ENCODE measurements at regions not wholly inside any gene's neighbourhood (a gene's known extent, or its start where the extent isn't known, plus 50 kb on each side); places are given as distances from the start of the nearest gene placed in this dataset.
"Not testable (repeated sequence)": the region's sequence is repeated elsewhere in the genome, so short reads cannot be mapped to it uniquely, and the experiment has no call there.

DNA sequence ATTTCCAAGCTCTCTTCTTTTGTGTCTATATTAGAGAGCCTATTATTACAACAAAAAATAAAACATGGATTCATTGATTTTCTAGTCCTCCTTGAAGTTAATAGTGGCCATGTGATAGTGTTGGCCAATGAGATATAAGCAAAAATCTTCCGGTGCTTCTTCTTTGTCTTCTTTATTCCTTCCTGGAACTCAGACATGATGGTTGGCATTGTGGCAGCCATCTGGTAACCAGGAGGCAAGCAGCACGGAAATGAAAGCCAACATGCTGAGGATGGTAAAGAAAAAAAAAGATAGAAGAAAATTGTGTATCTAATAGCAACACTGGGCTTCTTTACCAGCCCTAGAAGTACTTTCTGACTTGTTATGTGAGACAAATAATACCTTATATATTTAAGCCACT, 50.8 kb upstream of the SEL1L start:
- no peak for FAIRE-seq

DNA sequence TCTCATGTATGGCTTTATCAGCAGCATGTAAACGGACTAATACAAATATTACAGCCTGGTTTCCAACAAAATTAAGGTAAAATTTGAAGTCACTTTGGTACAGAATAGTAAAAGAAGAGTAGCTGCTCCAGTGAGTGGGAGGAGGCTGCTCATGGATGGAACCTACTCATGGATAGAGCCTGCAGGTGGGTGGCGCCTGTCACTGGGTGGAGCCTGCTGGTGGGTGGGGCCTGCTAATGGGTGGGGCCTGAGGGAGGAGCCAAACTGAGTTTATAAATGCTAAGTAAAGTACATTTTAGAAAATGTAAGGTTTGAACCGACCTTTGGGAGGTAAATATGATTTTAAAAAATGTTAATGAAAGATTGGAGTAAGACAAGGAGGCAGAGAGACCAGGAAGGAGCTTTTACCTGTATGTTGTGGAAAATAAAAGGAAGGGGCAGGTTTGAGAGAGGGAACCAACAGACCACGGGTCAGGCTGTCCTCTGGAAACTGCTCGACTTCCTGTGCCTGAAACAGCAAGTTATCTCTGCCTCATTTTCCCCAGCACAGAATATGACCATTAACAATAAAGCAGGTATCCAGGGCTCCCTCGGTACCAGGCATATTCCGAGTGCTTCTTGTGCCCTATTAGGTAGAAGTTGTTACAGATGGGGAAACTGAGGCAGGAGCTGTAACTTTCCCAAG, 55.9 kb upstream of the SEL1L start:
- FAIRE-seq, result no peak

DNA sequence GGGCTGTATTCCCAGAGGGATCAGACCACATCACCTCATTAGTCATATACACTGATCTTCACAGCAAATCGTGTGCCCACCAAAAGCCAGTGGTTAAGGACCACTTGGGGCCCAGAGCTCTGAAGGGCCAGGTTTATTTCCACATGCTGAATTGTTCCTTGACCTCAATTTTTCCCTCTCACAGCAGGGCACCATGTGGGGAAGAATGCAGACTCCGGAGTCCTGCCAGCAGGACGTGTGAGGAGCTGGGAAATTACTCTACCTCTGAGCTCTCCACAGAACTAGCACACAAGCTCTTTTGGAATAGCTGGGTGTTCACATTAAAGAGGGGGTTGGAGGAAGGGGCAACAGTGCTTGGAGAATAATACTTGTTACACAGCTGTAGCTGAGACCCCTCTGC, 57.6 kb upstream of the SEL1L start:
- no peak for FAIRE-seq

DNA sequence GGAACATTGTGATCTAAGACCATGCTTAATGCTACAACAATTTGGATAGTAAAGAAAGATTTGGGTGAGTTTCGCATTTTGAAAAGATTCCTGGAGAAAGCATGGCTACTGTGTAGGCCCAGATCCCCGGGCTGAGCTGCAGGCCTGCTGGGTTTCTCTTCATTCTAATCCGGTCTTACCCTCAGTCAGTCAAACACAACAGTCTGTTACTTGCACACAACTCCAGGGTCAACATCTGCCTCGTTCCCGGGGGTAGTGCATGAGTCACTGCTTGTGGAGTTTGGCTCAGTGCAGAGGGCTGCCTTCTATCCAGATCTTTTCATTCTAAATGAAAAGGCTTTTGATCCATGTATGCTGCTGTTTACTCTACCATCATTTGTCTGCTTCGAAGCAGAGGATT, 60.4 kb upstream of the SEL1L start:
- FAIRE-seq, result no peak

DNA sequence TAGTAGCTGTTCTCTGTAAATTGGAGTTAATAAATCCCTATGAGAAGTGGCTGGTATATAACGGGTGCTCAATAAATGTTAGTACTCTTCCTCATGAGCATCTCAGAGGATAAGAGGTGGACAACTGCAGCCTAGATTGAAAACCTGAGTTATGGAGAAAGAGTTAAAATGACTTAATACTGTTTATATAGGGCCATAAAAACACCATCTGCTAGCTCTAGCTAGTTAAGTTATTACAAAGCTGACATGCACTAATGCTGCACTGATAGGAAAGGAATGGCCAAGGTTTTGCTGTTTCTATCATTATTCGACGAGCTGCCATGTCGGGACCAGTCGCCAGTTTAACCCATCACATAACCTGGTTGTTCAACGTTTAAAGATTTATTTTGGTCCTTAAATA, 72.0 kb upstream of the SEL1L start:
- FAIRE-seq, result no peak

DNA sequence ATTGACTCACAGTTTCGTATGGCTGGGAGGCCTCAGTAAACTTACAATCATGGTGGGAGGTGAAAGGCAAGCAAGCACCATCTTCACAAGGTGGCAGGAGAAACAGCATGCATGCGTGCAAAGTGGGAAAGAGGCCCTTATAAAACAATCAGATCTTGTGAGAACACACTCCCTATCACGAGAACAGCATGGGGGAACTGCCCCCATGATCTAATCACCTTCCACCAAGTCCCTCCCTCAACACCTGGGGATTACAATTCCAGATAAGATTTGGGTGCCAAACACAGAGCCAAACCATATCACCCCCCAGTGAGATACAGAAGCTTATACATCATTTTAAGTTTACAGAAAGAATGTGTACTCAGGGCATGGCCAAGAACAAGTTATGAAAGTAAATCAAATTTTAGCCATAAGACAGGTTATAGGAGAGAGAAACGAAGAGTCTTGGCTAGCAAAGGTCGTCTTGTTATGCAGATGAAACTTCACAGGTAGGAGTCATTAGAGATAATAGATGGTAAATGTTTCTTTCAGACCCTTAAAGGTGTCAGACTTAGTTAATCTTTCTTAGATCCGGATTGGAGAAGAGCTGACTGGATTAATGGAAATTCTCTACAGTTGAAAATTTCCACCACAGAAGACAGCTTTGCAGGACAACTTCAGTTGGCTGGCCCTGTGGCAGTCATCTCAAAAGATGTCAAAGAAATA, 79.8 kb upstream of the SEL1L start:
- FAIRE-seq, result no peak

DNA sequence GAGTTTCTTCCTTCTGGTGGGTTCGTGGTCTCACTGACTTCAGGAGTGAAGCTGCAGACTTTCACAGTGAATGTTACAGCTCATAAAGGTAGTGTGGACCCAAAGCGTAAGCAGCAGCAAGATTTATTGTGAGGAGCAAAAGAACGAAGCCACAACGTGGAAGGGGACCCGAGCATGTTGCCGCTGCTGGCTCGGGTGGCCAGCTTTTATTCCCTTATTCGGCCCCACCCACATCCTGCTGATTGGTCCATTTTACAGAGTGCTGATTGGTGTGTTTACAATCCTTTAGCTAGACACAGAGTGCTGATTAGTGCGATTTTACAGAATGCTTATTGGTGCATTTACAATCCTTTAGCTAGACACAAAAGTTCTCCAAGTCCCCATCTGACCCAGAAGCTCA, 80.6 kb upstream of the SEL1L start:
- not testable (repeated sequence) for FAIRE-seq

DNA sequence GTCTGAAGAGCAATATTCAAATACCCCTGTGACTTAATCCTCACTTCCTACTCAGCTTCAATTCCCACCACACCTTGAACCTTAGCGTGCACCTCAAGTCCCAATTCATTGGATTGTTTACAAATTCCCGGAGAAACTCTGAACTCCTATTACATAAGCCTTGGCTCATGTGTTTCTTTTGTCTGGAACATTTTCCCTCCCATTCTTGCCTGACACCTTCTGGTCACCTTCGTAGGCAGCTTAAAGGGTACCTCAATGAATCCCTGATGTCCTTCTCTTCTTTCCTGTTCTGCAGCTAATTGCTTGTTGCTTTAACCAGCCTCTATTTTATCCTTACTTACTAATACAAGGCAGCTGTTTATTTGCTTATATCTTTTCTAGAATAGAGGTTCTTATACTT, 85.0 kb upstream of the SEL1L start:
- FAIRE-seq, result no peak

DNA sequence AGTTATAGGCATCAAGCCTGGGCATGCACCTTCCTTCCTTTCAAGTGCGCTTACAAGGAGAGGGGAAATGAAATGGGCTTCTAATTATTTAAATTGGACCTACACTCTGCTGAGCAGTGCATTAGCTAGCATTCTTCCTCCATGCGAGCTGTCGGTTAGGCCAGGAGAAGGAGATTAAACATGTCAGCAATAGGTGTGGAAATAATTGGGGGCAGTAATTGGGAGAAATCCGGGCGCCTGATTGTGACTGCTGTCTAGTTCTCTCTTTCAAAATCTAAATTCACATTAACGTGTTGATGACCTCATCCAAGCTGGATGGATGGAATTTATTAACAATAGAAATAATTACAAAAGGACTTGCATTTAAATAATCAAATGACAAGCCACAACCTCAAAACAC, 86.2 kb upstream of the SEL1L start:
- FAIRE-seq, result no peak

DNA sequence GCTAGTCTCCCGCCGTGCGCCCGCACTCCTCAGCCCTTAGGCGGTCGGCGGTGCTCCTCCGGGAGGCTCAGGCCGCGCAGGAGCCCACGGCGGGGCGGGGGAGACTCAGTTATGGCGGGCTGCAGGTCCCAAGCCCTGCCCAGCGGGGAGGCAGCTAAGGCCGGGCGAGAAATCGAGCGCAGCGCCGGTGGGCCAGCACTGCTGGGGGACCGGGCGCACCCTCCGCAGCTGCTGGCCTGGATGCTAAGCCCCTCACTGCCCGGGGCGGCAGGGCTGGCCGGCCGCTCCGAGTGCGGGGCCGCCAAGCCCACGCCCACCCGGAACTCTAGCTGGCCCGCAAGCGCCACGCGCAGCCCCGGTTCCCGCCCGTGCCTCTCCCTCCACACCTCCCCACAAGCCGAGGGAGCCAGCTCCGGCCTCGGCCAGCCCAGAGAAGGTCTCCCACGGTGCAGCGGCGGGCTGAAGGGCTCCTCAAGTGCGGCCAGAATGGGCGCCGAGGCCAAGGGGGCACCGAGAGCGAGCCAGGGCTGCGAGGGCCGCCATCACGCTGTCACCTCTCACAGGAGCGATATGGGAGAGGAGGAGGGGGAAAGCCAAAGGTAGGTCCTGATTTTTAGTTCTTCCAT, 90.2 kb upstream of the SEL1L start:
- FAIRE-seq, result not testable (repeated sequence)

DNA sequence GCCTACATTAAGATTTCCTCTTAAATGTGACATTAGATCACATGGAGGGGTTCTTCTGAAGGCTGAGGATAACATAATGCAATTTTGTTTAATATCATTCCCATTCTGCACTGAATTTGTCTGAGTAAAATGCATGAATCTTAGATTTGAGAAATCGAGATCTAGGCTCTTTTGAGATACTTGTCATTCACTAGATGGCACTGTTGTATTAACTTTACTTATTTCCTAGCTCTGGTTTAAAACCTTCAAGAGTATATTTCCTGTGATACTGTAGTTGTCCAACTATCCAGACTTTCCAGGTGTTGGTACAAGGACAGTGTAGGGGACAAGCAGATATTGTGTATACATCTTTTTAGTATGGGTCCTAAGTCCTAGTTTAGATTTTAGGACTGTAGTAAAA, 91.7 kb upstream of the SEL1L start:
- FAIRE-seq, result peak; percentile 85

DNA sequence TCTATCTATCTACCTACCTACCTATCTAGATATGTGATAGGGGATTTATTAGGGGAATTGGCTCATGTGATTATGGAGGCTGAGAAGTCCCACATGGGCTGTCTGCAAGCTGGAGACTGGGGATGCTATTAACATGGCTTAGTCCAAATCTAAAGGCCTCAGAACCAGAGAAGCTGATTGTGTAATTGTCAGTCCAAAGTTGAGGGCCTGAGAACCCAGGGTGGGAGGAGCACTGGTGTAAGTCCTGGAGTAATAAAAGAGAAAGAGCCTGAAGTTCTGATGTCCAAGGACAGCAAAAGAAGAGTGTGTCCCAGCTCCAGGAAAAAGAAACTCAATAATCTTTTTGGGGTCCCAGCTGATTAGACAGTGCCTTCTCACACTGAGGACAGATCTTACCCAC, 98.5 kb upstream of the SEL1L start:
- FAIRE-seq, result no peak

DNA sequence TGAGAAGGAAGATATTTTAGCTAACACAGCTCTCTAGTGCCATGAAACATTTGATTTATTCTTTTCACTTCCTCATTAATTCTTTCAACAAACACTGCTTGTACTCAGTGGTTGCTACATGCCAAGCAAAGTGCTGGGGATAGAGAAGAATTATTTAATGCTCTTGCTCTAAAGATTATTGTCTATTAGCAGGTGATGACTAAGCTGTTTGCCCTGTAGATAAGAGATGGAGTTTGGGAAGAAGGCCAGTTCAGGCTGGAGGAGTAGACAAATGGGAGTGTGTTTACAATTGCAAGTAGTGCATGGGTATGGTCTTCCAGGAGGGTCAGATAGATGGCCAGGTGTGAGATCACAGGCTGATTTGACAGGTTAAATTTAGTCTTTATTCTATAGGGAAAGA, 99.8 kb upstream of the SEL1L start:
- FAIRE-seq, result no peak

DNA sequence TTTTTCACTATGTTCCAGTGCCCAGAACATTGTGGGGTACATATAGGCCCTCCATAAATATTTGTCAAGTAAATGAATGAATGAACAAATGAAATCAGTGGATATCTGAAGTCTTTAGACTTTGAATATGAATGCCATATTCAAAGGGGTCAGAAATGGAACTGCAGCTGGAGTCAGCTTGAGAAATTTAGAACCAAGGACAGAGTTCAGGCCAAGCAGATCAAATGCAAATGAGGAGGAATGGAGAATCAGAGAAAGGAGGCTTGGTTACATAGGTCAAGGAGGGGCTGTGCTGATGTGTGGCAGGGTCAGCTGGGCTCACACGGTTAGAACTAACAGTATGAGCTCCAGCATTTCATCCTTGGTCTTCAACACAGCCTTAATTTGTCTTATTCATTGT, 104.0 kb upstream of the SEL1L start:
- FAIRE-seq, result no peak

DNA sequence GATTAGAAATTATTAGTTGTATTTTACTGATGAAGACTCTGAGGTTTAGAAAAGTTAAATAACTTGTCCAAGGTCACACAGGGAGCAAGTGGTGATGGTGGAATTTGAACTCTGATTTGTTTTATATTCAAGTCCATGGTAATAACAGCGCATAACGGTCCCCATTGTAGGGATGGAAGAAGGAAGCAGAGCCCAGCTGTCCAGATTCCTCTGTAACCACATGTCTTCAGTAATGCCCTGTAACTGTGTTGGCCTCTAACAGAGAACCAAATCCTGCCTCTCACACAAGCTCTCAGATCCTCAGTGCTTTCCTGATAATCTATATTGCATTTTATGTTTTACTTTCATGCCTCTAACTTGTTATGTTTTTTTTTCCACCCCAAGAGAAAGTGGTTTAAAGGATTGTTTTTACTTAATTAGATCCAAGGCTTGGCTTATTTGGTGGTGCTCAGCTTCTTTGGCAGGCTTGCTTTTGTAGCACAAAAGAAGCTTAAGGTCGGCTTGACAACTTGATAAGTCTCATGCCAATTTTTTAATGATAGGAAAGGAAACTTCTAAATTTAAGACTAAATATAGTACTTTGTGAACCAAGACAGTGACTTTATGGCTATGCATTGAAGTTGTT, 105.1 kb upstream of the SEL1L start:
- FAIRE-seq, result no peak

DNA sequence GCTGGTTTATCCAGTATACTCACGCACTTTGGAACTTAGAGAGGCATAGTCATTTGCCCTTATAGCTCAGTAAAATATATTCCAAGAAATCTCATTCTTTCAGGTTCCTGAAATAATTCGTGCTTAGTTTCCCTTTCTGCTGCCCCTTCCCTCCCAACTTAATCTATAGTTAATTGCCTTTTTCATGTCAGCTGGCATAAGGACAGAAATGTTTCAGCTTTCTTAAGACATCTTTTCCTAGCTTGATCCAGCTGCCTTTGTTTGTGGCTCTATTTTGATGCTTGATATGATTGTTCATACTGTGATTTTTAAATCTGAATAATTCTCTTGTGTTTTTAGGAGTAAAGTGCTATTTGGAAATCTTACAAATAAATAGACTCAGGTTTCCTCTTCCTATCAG, 120.0 kb upstream of the SEL1L start:
- FAIRE-seq, result no peak

DNA sequence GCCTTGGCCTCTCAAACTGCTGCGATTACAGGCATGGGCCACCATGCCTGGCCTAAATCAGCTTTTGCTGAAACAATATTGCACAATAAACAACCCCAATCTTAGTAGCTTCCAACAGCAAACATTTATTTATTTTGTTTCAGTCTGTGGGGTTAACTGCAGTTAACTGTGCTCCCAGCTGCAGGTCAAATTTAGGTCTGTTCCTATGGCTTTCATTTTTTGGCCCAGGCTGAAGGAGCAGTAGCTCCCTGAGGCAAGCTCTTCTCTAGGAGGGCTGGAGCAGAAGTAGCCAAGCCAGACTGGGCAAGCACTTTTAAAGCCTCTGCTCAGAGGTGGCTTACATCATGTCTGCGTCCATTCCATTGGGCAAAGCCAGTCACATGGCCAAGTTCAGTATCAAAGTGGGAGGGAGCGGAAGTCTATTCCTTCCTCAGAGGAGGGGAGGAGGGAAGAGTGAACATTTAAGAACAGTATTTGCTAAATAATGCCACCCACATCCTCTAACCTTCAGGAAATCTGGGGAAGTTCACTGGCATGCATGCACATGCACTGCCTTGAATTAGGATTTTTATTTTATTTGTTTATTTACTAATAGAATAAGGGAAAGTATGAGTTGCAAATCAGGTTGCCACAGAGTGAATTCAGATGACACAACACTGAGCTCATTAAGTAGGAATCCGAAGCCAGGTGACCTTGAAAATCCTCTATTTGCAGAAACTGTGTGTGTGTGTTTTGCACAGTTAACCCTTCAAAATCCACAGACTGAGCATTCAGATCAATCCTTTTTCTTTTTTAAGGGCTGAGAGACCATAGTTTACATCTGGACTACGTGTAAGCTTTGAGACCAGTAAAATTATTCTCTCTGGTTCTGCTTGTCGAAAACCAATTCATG, 122.0 kb upstream of the SEL1L start:
- no peak for FAIRE-seq

DNA sequence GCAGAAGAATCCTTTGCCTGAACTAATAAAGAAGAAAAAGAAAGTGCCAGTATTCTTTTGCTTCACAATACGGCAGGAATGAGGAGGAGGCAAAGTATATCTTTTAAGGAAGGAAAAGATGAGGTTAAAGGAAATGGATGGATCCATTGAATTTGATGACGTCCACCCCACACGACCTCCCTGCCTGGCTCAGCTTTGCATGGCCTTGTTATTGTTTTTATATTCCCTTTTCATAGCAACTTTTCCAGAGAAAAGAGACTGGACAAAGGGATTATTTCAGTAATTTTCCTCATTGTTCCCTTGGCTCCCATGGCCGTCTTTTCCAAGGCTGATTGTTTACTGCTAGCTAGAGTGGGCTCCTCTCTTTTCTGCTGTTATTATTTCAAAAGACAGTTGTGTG, 123.2 kb upstream of the SEL1L start:
- FAIRE-seq, result no peak

DNA sequence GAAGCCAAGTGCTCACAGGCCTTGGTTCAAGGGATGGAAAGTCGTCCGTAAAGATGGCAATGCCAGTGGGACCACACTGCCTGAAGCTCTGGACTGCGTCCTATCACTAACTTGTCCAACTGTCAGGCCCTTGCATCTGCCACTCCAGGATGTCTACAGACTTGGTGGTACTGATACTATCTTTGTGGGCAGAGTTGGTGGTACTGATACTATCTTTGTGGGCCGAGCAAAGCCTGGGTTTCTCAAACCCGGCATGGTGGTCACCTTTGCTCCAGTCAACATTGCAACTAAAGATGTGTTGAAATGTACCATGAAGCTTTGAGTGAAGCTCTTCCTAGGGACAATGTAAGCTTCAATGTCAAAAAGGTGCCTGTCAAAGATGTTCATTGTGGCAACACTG, 128.4 kb upstream of the SEL1L start:
- no peak for FAIRE-seq

DNA sequence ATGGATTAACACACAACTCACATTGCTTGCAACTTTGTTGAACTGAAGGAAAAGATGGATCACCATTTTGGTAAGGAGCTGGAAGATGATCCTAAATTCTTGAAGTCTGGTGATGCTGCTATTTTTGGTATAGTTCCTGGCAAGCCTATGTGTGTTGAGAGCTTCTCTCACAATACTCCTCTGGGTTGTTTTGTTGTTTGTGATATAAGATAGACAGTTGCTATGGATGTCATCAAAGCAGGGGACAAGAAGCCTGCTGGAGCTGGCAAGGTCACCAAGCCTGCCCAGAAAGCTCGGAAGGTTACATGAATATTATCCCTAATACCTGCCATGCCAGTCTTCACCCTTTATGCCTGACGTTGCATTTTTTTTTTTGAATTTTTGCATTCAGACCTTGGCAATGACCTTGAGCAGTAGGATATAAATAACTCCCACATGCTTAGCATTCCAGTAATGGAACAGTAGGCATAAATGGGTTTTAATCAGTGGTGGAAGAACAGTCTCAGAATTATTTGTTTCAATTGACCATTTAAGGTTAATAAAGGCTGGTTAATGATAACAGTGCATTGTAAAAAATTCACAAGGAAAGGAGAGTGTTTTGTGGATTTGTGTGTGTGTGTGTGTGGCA, 129.0 kb upstream of the SEL1L start:
- no peak for FAIRE-seq

DNA sequence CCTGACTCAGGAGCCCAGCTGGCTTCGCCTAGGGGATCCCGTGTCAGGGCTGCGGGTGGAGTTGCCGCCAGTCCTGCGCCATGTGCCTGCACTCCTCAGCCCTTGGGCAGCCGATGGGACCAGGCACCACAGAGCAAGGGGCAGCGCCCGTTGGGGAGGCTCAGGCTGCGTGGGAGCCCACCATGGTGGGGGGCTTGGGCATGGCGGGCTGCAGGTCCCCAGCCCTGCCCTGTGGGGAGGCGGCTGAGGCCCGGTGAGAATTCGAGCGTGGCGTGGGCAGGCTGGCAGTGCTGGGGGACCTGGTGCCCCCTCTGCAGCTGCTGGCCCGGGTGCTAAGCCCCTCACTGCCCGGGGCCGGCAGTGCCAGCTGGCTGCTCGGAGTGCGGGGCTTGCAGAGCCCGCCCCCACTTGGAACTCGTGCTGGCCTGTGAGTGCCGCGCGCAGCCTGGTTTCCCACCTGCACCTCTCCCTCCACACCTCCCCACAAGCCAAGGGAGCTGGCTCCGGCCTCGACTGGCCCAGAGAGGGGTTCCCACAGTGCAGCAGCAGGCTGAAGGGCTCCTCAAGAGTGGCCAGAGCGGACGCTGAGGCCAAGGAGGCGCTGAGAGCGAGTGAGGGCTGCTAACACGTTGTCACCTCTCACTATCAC, 135.1 kb upstream of the SEL1L start:
- FAIRE-seq, result no peak

DNA sequence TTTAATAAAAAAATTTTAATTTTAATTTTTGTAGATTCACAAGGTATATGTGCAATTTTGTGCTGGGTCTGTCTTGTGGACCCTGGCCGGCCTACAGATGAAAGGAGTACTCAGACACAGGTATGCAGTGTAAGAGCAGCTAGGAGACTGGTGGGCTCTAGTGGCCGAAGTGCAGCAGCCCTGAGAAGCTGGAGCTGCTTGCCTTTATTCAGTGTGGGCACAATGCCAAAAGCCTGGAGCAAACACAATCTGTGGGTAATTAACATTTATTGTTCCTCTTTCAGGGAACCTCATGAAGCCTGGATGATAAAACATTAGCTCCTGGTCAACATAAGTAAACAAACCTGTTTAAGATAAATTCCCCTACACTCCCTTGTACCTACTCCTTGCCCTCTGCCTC, 135.7 kb upstream of the SEL1L start:
- FAIRE-seq, result no peak
